Endodermal cell (in vitro differentiated cells): ENCODE measurements at regions not wholly inside any gene's neighbourhood (a gene's known extent, or its start where the extent isn't known, plus 50 kb on each side); places are given as distances from the start of the nearest gene placed in this dataset.

ENCODE experiments used
- DNase-seq: peaks from one replicate; pipeline ENCODE4 v3.0.0-alpha.2; 2017
- H3K27ac ChIP-seq: 2 replicates; pipeline ENCODE4 v1.5.1; 2013; ENCODE audit warnings: mild to moderate bottlenecking, low read depth, low read length, moderate library complexity
- H3K27me3 ChIP-seq: 2 replicates; pipeline ENCODE4 v1.6.1; 2013; ENCODE audit warnings: mild to moderate bottlenecking, low read length, moderate library complexity; ENCODE audit not compliant: insufficient read depth, control insufficient read depth, poor library complexity, severe bottlenecking
- H3K36me3 ChIP-seq: 2 replicates; pipeline ENCODE4 v1.7.0; 2013; ENCODE audit warnings: mild to moderate bottlenecking, low read length, moderate library complexity; ENCODE audit not compliant: control insufficient read depth, insufficient read depth
- H3K4me1 ChIP-seq: one replicate; pipeline ENCODE4 v1.7.0; 2013; ENCODE audit warnings: low read length; ENCODE audit not compliant: control insufficient read depth, insufficient read depth
- H3K4me3 ChIP-seq: 2 replicates; pipeline ENCODE4 v1.5.1; 2013; ENCODE audit warnings: mild to moderate bottlenecking, low read length, moderate library complexity
- H3K9ac ChIP-seq: 2 replicates; pipeline ENCODE4 v1.6.1; 2013; ENCODE audit warnings: mild to moderate bottlenecking, low read length, moderate library complexity; ENCODE audit not compliant: poor library complexity, severe bottlenecking; ENCODE audit errors: extremely low read depth
- H3K9me3 ChIP-seq: 2 replicates; pipeline ENCODE4 v1.6.1; 2013; ENCODE audit warnings: mild to moderate bottlenecking, low read length, moderate library complexity; ENCODE audit not compliant: control insufficient read depth
- H3K27ac Mint-ChIP-seq: 2 replicates; pipeline ENCODE4 v1.8.0; 2020; ENCODE audit warnings: mixed read lengths
- H3K27me3 Mint-ChIP-seq: 2 replicates; pipeline ENCODE4 v1.8.0; 2021; ENCODE audit warnings: mild to moderate bottlenecking, mixed read lengths; ENCODE audit not compliant: insufficient read depth
- H3K36me3 Mint-ChIP-seq: 2 replicates; pipeline ENCODE4 v1.8.0; 2020; ENCODE audit warnings: low read depth, mixed read lengths
- H3K4me1 Mint-ChIP-seq: 2 replicates; pipeline ENCODE4 v1.8.0; 2020; ENCODE audit warnings: mixed read lengths
- H3K4me3 Mint-ChIP-seq: 2 replicates; pipeline ENCODE4 v1.8.0; 2020; ENCODE audit warnings: mild to moderate bottlenecking, moderate library complexity, mixed read lengths
- H3K9me3 Mint-ChIP-seq: 2 replicates; pipeline ENCODE4 v1.8.0; 2020; ENCODE audit warnings: mild to moderate bottlenecking, mixed read lengths
- WGBS, 2 experiments: methylation state at CpG; one replicate each; pipeline versions ENCODE4 v1.1.5 to v1.1.7; 2013; ENCODE audit warnings: missing lambda C conversion rate in 2 of 2, mixed read lengths in 1 of 2; ENCODE audit not compliant: insufficient coverage in 1 of 2, insufficient read length in 1 of 2; 5-methylcytosine and 5-hydroxymethylcytosine counted together
- TF ChIP-seq, protein P1 (sequence below): fragments of 200-600 bp; sonication (generic); conservative IDR thresholded peaks from 2 replicates; pipeline ENCODE4 v1.5.0; 2021; ENCODE audit warnings: antibody characterized with exemption, mild to moderate bottlenecking

DNA sequence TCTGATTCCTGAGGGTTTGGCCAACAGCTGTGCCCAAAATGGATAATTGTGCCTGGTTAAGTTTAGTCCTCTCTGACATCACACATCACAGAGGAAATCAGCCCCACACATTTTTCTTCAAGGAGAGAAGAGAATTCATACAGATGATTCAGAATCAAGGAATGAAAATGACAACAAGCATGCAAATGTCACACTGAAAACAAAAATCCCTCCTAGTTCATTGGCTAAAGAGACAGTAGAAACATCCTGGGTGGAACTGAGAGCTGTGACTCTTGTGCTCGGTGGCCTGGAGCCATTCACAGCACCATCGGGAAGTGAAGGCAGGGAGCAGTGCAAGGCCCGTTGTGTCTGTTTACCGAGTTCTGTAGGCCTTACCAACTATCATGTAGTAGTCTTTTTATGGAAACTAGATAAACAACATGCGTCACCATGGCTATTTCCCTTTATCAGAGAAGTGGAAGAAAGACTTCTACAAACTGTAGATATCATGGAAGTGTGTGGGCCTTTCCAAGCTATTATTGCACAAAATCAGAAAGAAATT lies 81.7 kb upstream of the TENT5A start:
- no peak overlapping the region for H3K9ac ChIP-seq
- Mint-ChIP-seq H3K9me3 (peaks cover 4% of the 10 kb centered on the region), H3K36me3 (no peaks in the 10 kb centered on the region), H3K4me3 (no peak overlapping the region), H3K4me1 (peaks cover 9% of the 10 kb centered on the region), H3K27ac (no peak overlapping the region), H3K27me3 (no peaks in the 10 kb centered on the region)
- H3K4me3 ChIP-seq = no peak overlapping the region
- no peaks in the 10 kb centered on the region for H3K36me3 ChIP-seq
- H3K27ac ChIP-seq = no peak overlapping the region
- DNase-seq = no peak
- H3K27me3 ChIP-seq = no peaks in the 10 kb centered on the region
- TF ChIP-seq, protein P1, sequence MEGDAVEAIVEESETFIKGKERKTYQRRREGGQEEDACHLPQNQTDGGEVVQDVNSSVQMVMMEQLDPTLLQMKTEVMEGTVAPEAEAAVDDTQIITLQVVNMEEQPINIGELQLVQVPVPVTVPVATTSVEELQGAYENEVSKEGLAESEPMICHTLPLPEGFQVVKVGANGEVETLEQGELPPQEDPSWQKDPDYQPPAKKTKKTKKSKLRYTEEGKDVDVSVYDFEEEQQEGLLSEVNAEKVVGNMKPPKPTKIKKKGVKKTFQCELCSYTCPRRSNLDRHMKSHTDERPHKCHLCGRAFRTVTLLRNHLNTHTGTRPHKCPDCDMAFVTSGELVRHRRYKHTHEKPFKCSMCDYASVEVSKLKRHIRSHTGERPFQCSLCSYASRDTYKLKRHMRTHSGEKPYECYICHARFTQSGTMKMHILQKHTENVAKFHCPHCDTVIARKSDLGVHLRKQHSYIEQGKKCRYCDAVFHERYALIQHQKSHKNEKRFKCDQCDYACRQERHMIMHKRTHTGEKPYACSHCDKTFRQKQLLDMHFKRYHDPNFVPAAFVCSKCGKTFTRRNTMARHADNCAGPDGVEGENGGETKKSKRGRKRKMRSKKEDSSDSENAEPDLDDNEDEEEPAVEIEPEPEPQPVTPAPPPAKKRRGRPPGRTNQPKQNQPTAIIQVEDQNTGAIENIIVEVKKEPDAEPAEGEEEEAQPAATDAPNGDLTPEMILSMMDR = no peak
- 92 to 94% methylated on average over 4 to 5 of the region's 5 CpGs for WGBS, 2 experiments
- no peaks in the 10 kb centered on the region for H3K9me3 ChIP-seq
- H3K4me1 ChIP-seq = no peaks in the 10 kb centered on the region

DNA sequence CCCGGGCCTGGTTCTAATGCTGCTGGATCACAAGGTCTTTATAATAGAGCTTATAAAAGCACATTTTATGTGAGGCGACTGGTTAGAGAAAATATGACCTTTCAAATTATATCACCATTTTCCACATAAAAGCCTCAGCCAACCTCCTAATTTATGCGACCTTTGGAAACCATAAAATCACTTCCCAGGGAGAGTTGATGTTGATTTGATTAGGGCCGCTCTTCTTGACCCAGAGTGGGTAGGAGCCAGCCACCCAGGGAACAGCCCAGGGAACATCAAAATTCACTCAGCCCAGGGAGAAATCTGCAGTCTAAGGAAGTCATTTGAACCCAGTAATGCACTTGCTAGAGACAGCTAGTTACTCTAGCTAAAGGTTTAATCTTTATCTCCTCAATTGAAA lies 79.8 kb upstream of the TENT5A start:
- WGBS, 2 experiments = 88 to 100% methylated on average over 1 to 4 of the region's 4 CpGs

DNA sequence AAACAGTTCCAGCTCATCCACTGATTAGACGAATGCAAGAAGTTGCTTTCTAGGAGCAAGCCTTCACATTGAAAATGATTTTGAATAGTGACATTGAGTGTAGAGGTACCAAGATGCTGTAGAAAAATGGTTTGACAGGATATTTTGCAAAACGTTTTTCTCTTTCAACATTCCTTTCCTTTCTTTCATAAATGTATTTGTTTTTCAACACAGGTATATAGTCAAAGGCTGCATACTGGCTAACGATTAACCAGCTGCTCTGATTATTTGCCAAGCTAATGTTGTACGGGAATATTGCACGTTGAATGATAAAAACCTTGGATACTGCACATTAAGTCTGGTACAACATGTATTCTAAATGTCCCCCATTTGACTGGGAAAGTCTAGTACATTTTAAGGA lies 78.8 kb upstream of the TENT5A start:
- 75 to 100% methylated on average over 4 to 5 of the region's 5 CpGs for WGBS, 2 experiments
- Mint-ChIP-seq H3K4me1 (no peaks in the 10 kb centered on the region), H3K4me3 (no peak overlapping the region), H3K9me3 (peaks cover 4% of the 10 kb centered on the region), H3K36me3 (no peaks in the 10 kb centered on the region), H3K27ac (no peak overlapping the region), H3K27me3 (no peaks in the 10 kb centered on the region)
- H3K4me3 ChIP-seq = no peak overlapping the region
- no peaks in the 10 kb centered on the region for H3K27me3 ChIP-seq
- no peaks in the 10 kb centered on the region for H3K4me1 ChIP-seq
- no peak overlapping the region for H3K9ac ChIP-seq
- TF ChIP-seq, protein P1 = no peak
- no peak for DNase-seq
- H3K36me3 ChIP-seq = no peaks in the 10 kb centered on the region
- H3K27ac ChIP-seq = no peak overlapping the region
- no peaks in the 10 kb centered on the region for H3K9me3 ChIP-seq

More for the DNA sequence above, 79.8 kb upstream of the TENT5A start:
- no peaks in the 10 kb centered on the region for H3K27me3 Mint-ChIP-seq
- no peaks in the 10 kb centered on the region for H3K36me3 ChIP-seq
- no peak overlapping the region for H3K4me3 ChIP-seq
- H3K27ac Mint-ChIP-seq = no peak overlapping the region
- TF ChIP-seq, protein P1 = no peak
- DNase-seq = no peak
- no peaks in the 10 kb centered on the region for H3K4me1 ChIP-seq
- H3K4me1 Mint-ChIP-seq = no peaks in the 10 kb centered on the region
- H3K27me3 ChIP-seq = no peaks in the 10 kb centered on the region
- no peak overlapping the region for H3K4me3 Mint-ChIP-seq
- no peak overlapping the region for H3K27ac ChIP-seq
- no peak overlapping the region for H3K9ac ChIP-seq
- H3K36me3 Mint-ChIP-seq = no peaks in the 10 kb centered on the region
- peaks cover 4% of the 10 kb centered on the region for H3K9me3 Mint-ChIP-seq
- no peaks in the 10 kb centered on the region for H3K9me3 ChIP-seq
